HG03432 (cell line): ENCODE measurements at regions not wholly inside any gene's neighbourhood (a gene's known extent, or its start where the extent isn't known, plus 50 kb on each side); places are given as distances from the start of the nearest gene placed in this dataset.

Experiments
- ATAC-seq: cut with Tn5 transposase; IDR thresholded peaks from one replicate; pipeline ENCODE4 v1.9.1; 2021; ENCODE audit warnings: mild to moderate bottlenecking, moderate library complexity; ENCODE audit not compliant: unreplicated experiment

GRCh38 chr1:181142096-181142958 lies 53.8 kb downstream of the IER5 start:
- peak; percentile 78 for ATAC-seq

GRCh38 chr1:181143102-181143859 lies 54.8 kb downstream of the IER5 start:
- no peak for ATAC-seq

- no peak for ATAC-seq
These were observed 55.7 kb downstream of the IER5 start for GRCh38 chr1:181144238-181144637.

- no peak for ATAC-seq
These were observed 60.1 kb downstream of the IER5 start for GRCh38 chr1:181148636-181149035.

- peak; percentile 76 for ATAC-seq
These were observed 61.0 kb downstream of the IER5 start for GRCh38 chr1:181149326-181150125.

- ATAC-seq, result no peak
These were observed 61.8 kb downstream of the IER5 start for GRCh38 chr1:181150273-181150672.

- no peak for ATAC-seq
These were observed 62.3 kb downstream of the IER5 start for GRCh38 chr1:181150842-181151241.

GRCh38 chr1:181151378-181152326 lies 63.2 kb downstream of the IER5 start:
- peak; percentile 41 for ATAC-seq

GRCh38 chr1:181152892-181153633 lies 64.6 kb downstream of the IER5 start:
- ATAC-seq, result peak; percentile 75

GRCh38 chr1:181153634-181153961 lies 65.1 kb downstream of the IER5 start:
- ATAC-seq, result no peak

- no peak for ATAC-seq
These were observed 66.8 kb downstream of the IER5 start for GRCh38 chr1:181155339-181155738.

GRCh38 chr1:181159451-181160140 lies 71.1 kb downstream of the IER5 start:
- no peak for ATAC-seq

- no peak for ATAC-seq
These were observed 71.8 kb downstream of the IER5 start for GRCh38 chr1:181160322-181160721.

GRCh38 chr1:181160998-181161870 lies 72.7 kb downstream of the IER5 start:
- no peak for ATAC-seq

GRCh38 chr1:181163662-181164061 lies 75.2 kb downstream of the IER5 start:
- no peak for ATAC-seq

- ATAC-seq, result peak; percentile 96
These were observed 78.1 kb downstream of the IER5 start for GRCh38 chr1:181166377-181167196.

- no peak for ATAC-seq
These were observed 80.9 kb downstream of the IER5 start for GRCh38 chr1:181169281-181169865.
